Endothelial cell of umbilical vein (primary cell): ENCODE measurements at regions not wholly inside any gene's neighbourhood (a gene's known extent, or its start where the extent isn't known, plus 50 kb on each side); places are given as distances from the start of the nearest gene placed in this dataset.

Experiments used
- BruUV-seq: library from RNA; stranded (reverse); fragments of 400-500 nt; replicated peaks from 2 replicates; lab custom pipeline; 2021; lab: Mats Ljungman, UMichigan
- CTCF ChIA-PET: fragments of 300-600, 350-600 bp; sonication (Branson Sonifier 250); formaldehyde crosslinking; loops from one replicate; lab custom pipeline; 2021; ENCODE audit warnings: antibody characterized with exemption, inconsistent platforms; lab: Charles Lee
- POLR2A ChIA-PET: fragments of 300-600, 350-600 bp; sonication (Branson Sonifier 250); formaldehyde crosslinking; loops from one replicate; lab custom pipeline; 2021; ENCODE audit warnings: antibody characterized with exemption, inconsistent platforms; lab: Charles Lee
- DNase-seq: peaks from one replicate; pipeline ENCODE4 v3.0.0-alpha.2; 2011; ENCODE audit warnings: low read depth, low spot score
- FAIRE-seq: peaks from 2 replicates; lab custom pipeline; 2011; peaks lifted over from hg19 to GRCh38; lab: Jason Lieb, UNC
- H2AFZ ChIP-seq: 2 replicates; pipeline ENCODE4 v1.6.0; 2012; ENCODE audit warnings: low read depth, low read length, control low read depth, inconsistent platforms
- H3K27ac ChIP-seq: 2 replicates; pipeline ENCODE4 v1.5.1; 2011; ENCODE audit warnings: low read depth, mild to moderate bottlenecking, control low read depth, low read length, moderate library complexity; ENCODE audit not compliant: insufficient read depth
- H3K27me3 ChIP-seq, 2 experiments: 2 replicates each; pipeline versions ENCODE4 v1.6.0 to v1.6.1; 2011; ENCODE audit warnings: low read length in 2 of 2, mixed read lengths in 1 of 2; ENCODE audit not compliant: control insufficient read depth in 2 of 2, insufficient read depth in 2 of 2
- H3K36me3 ChIP-seq, 2 experiments: 2 replicates in 1 of 2; 3 replicates in 1 of 2; pipeline ENCODE4 v1.5.1; 2011; ENCODE audit warnings: low read length in 2 of 2, mild to moderate bottlenecking in 1 of 2, moderate library complexity in 1 of 2; ENCODE audit not compliant: control insufficient read depth in 2 of 2, insufficient read depth in 2 of 2; ENCODE audit errors: extremely low read depth in 1 of 2
- H3K4me1 ChIP-seq: 3 replicates; pipeline ENCODE4 v1.5.1; 2011; ENCODE audit warnings: mild to moderate bottlenecking, low read length; ENCODE audit not compliant: control insufficient read depth, insufficient read depth; ENCODE audit errors: extremely low read depth
- H3K4me2 ChIP-seq: 2 replicates; pipeline ENCODE4 v1.6.1; 2011; ENCODE audit warnings: low read length, control low read depth, mixed read lengths; ENCODE audit not compliant: insufficient read depth
- H3K4me3 ChIP-seq, 3 experiments: fragments of 200-600 bp in 1 of 3; sonication (generic), shearing (Covaris generic) in 1 of 3; replicated peaks in 1 of 3; 2 replicates each; pipeline ENCODE4 v1.5.1; 2011 to 2016; ENCODE audit warnings: control low read depth in 3 of 3, low read length in 3 of 3, mild to moderate bottlenecking in 2 of 3, inconsistent platforms in 1 of 3, low read depth in 1 of 3, moderate library complexity in 1 of 3; ENCODE audit not compliant: insufficient read depth in 1 of 3
- H3K79me2 ChIP-seq: 2 replicates; pipeline ENCODE4 v1.6.0; 2012; ENCODE audit warnings: low read length, inconsistent platforms; ENCODE audit not compliant: control insufficient read depth, insufficient read depth
- H3K9ac ChIP-seq: replicated peaks from 2 replicates; pipeline ENCODE3; 2011; ENCODE audit warnings: low read length, control low read depth; ENCODE audit not compliant: insufficient read depth; ENCODE audit errors: extremely low read depth
- H3K9me1 ChIP-seq: replicated peaks from 3 replicates; pipeline ENCODE4 v1.6.0; 2011; ENCODE audit warnings: mild to moderate bottlenecking, low read length; ENCODE audit not compliant: control insufficient read depth, insufficient read depth; ENCODE audit errors: extremely low read depth
- H3K9me3 ChIP-seq: replicated peaks from 2 replicates; pipeline ENCODE4 v1.5.1; 2012; ENCODE audit warnings: low read length, inconsistent platforms; ENCODE audit not compliant: control insufficient read depth, insufficient read depth
- H4K20me1 ChIP-seq: replicated peaks from 2 replicates; pipeline ENCODE3; 2011; ENCODE audit warnings: mild to moderate bottlenecking, low read length; ENCODE audit not compliant: control insufficient read depth, insufficient read depth; ENCODE audit errors: extremely low read depth
- CTCF ChIP-seq, 2 donors: IDR thresholded peaks; 1 replicate in 1 of 2; 2 replicates in 1 of 2; pipeline ENCODE4 v1.5.1; 2011; ENCODE audit warnings: low read length in 2 of 2, mild to moderate bottlenecking in 2 of 2, moderate library complexity in 2 of 2, control low read depth in 1 of 2, inconsistent platforms in 1 of 2, low read depth in 1 of 2; ENCODE audit not compliant: insufficient read depth in 1 of 2; ENCODE audit errors: extremely low read depth in 1 of 2
- EZH2 ChIP-seq: IDR thresholded peaks from 2 replicates; pipeline ENCODE4 v1.6.1; 2012; ENCODE audit warnings: borderline replicate concordance, low read depth, mild to moderate bottlenecking, moderate library complexity, low read length, inconsistent platforms; ENCODE audit not compliant: severe bottlenecking
- FOS ChIP-seq: IDR thresholded peaks from 2 replicates; pipeline ENCODE4 v1.6.1; 2011; ENCODE audit warnings: mild to moderate bottlenecking, low read length, moderate library complexity, borderline replicate concordance; ENCODE audit not compliant: insufficient read depth
- GATA2 ChIP-seq: IDR thresholded peaks from 2 replicates; pipeline ENCODE4 v1.7.0; 2011; ENCODE audit warnings: low read depth, mild to moderate bottlenecking, moderate library complexity, mixed read lengths, low read length; ENCODE audit not compliant: insufficient read length, insufficient read depth
- JUN ChIP-seq: IDR thresholded peaks from 2 replicates; pipeline ENCODE4 v1.6.1; 2011; ENCODE audit warnings: borderline replicate concordance, low read depth; ENCODE audit not compliant: insufficient read length, insufficient read depth
- MAX ChIP-seq: IDR thresholded peaks from 2 replicates; pipeline ENCODE4 v1.6.1; 2011; ENCODE audit not compliant: insufficient read depth, insufficient read length
- MYC ChIP-seq: IDR thresholded peaks from one replicate; pipeline ENCODE4 v1.6.1; 2011; ENCODE audit warnings: mild to moderate bottlenecking, low read depth, low read length
- POLR2A ChIP-seq: IDR thresholded peaks from 2 replicates; pipeline ENCODE4 v1.6.1; 2012; ENCODE audit warnings: low read depth, mild to moderate bottlenecking, control low read depth, low read length
- POLR2AphosphoS5 ChIP-seq: IDR thresholded peaks from 2 replicates; pipeline ENCODE4 v1.6.1; 2012; ENCODE audit warnings: low read depth, mild to moderate bottlenecking, control low read depth, low read length, moderate library complexity; ENCODE audit not compliant: insufficient read depth
- dilution Hi-C: fragments of 300-500 bp; cut with MboI; formaldehyde crosslinking; loops from one replicate; pipeline ENCODE4 v1.15.0; 2019; ENCODE audit warnings: low sequenced_read_pairs; ENCODE audit not compliant: extremely low pct_ligation_motif_present
- intact Hi-C: fragments of 100-400 bp; cut with micrococcal nuclease; formaldehyde crosslinking; loops from one replicate; pipeline ENCODE4 v1.10.0; 2022

GRCh38 chr5:113864437-113864836 is 350.9 kb downstream of the YTHDC2 start:
- FAIRE-seq (no peak), DNase-seq (no peak)
- no peak overlapping the region for H2AFZ ChIP-seq
- TF ChIP-seq MAX (no peak), FOS (no peak), POLR2AphosphoS5 (no peak), CTCF (IDR thresholded peaks at IDR 0.05; ENCODE audit: extremely low read depth in 1 of 2, insufficient read depth in 1 of 2, low read depth in 1 of 2, low read length in 2 of 2) (no peak), EZH2 (no peak), JUN (no peak), MYC (no peak), POLR2A (no peak), GATA2 (no peak)
- ChIA-PET CTCF (no interaction called here), POLR2A (no interaction called here)
- no peaks in the 10 kb centered on the region for H3K79me2 ChIP-seq
- H3K9ac ChIP-seq, result no peak overlapping the region
- no peaks in the 10 kb centered on the region for H3K36me3 ChIP-seq
- no peak overlapping the region for H3K4me2 ChIP-seq
- intact Hi-C loops (no loop called here), dilution Hi-C loops (no loop called here)
- no peak overlapping the region for H3K27ac ChIP-seq
- H3K4me1 ChIP-seq, result no peaks in the 10 kb centered on the region
- no peaks in the 10 kb centered on the region for H3K9me3 ChIP-seq
- H4K20me1 ChIP-seq, result no peaks in the 10 kb centered on the region
- no peaks in the 10 kb centered on the region for H3K9me1 ChIP-seq
- BruUV-seq, result no TSS peak
- H3K27me3 ChIP-seq, result no peaks in the 10 kb centered on the region
- no peak overlapping the region for H3K4me3 ChIP-seq
